HEK293T (cell line): ENCODE measurements at regions not wholly inside any gene's neighbourhood (a gene's known extent, or its start where the extent isn't known, plus 50 kb on each side); places are given as distances from the start of the nearest gene placed in this dataset.

Experiments used
- CTCF ChIA-PET: fragments of 350-600 bp; formaldehyde crosslinking; extraction: SDS; loops from one replicate; lab custom pipeline; 2021; ENCODE audit warnings: antibody characterized with exemption, inconsistent platforms; lab: Yijun Ruan, JAX
- POLR2A ChIA-PET: fragments of 350-600 bp; formaldehyde crosslinking; extraction: SDS; loops from one replicate; lab custom pipeline; 2020; ENCODE audit warnings: antibody characterized with exemption, inconsistent platforms; lab: Yijun Ruan, JAX
- DNase-seq: peaks from one replicate; pipeline ENCODE4 v3.0.0; 2012; ENCODE audit warnings: mixed read lengths; ENCODE audit errors: extremely low spot score
- ARNT ChIP-seq: fragments of 450-650 bp; IDR thresholded peaks from 2 replicates; pipeline ENCODE4 v1.6.1; 2017; ENCODE audit warnings: mild to moderate bottlenecking
- BHLHE40 ChIP-seq: fragments of 450-650 bp; IDR thresholded peaks from 2 replicates; pipeline ENCODE4 v1.6.1; 2016; ENCODE audit warnings: mild to moderate bottlenecking, moderate library complexity, borderline replicate concordance
- CTBP1 ChIP-seq: fragments of 450-650 bp; IDR thresholded peaks from 2 replicates; pipeline ENCODE4 v1.6.1; 2016; ENCODE audit warnings: borderline replicate concordance
- ELF4 ChIP-seq: fragments of 450-650 bp; IDR thresholded peaks from 2 replicates; pipeline ENCODE4 v1.6.1; 2017; ENCODE audit warnings: antibody characterized with exemption
- FOXA1 ChIP-seq: fragments of 450-650 bp; IDR thresholded peaks from 2 replicates; pipeline ENCODE4 v1.6.1; 2016; ENCODE audit warnings: mild to moderate bottlenecking
- FOXK2 ChIP-seq: fragments of 450-650 bp; IDR thresholded peaks from 2 replicates; pipeline ENCODE4 v1.6.1; 2016; ENCODE audit warnings: mild to moderate bottlenecking
- FOXM1 ChIP-seq: fragments of 450-650 bp; IDR thresholded peaks from 2 replicates; pipeline ENCODE4 v1.6.1; 2017; ENCODE audit warnings: mild to moderate bottlenecking, borderline replicate concordance
- HDGF ChIP-seq: fragments of 450-650 bp; IDR thresholded peaks from 2 replicates; pipeline ENCODE4 v1.6.1; 2017; ENCODE audit warnings: antibody characterized with exemption, borderline replicate concordance
- L3MBTL2 ChIP-seq: fragments of 450-650 bp; conservative IDR thresholded peaks from 2 replicates; pipeline ENCODE4 v1.6.1; 2016; ENCODE audit warnings: mild to moderate bottlenecking
- LEF1 ChIP-seq: fragments of 450-650 bp; IDR thresholded peaks from 2 replicates; pipeline ENCODE4 v1.6.1; 2017; ENCODE audit warnings: mild to moderate bottlenecking, borderline replicate concordance
- NFRKB ChIP-seq: fragments of 450-650 bp; IDR thresholded peaks from 2 replicates; pipeline ENCODE4 v1.6.1; 2016; ENCODE audit warnings: mild to moderate bottlenecking, moderate library complexity
- PKNOX1 ChIP-seq: fragments of 450-650 bp; IDR thresholded peaks from 2 replicates; pipeline ENCODE4 v1.6.1; 2016
- SP1 ChIP-seq: fragments of 450-650 bp; IDR thresholded peaks from 2 replicates; pipeline ENCODE4 v1.6.1; 2017
- SUZ12 ChIP-seq: fragments of 450-650 bp; IDR thresholded peaks from 2 replicates; pipeline ENCODE4 v1.6.1; 2016; ENCODE audit warnings: mild to moderate bottlenecking
- TARDBP ChIP-seq: fragments of 450-650 bp; IDR thresholded peaks from 2 replicates; pipeline ENCODE4 v1.6.1; 2016
- ZNF384 ChIP-seq: fragments of 450-650 bp; IDR thresholded peaks from 2 replicates; pipeline ENCODE4 v1.6.1; 2016

- no peak for DNase-seq
- no peak for TF ChIP-seq CTBP1
- no peak for TF ChIP-seq FOXA1
- no peak for TF ChIP-seq HDGF
- TF ChIP-seq SUZ12, result no peak
- no peak for TF ChIP-seq BHLHE40
- POLR2A ChIA-PET, result no interaction called here
- CTCF ChIA-PET, result interaction anchor here (0.8 kb wide), 1 partner anchor 8 kb away, joined by 3 read pairs; no protein-coding TSS in a partner anchor
These were observed 228.4 kb upstream of the JAG1 start for GRCh38 chr20:10902174-10902573.

GRCh38 chr20:10902576-10903282, 228.9 kb upstream of the JAG1 start:
- DNase-seq, result no peak
- ChIA-PET POLR2A (interaction anchor here (0.8 kb wide), 1 partner anchor 385 kb away, joined by 3 read pairs; no protein-coding TSS in a partner anchor), CTCF (interaction anchor here (0.6 to 0.8 kb wide), 2 partner anchors 7 to 93 kb away, joined by 3 to 4 read pairs; no protein-coding TSS in a partner anchor)
- TF ChIP-seq LEF1, result no peak
- TF ChIP-seq HDGF, result no peak
- TF ChIP-seq SUZ12, result no peak
- no peak for TF ChIP-seq CTBP1
- no peak for TF ChIP-seq PKNOX1
- TF ChIP-seq ARNT, result no peak
- TF ChIP-seq NFRKB, result no peak
- TF ChIP-seq TARDBP, result no peak
- TF ChIP-seq FOXM1, result no peak
- TF ChIP-seq BHLHE40, result no peak
- TF ChIP-seq SP1, result no peak
- TF ChIP-seq FOXA1, result no peak
- no peak for TF ChIP-seq FOXK2
- TF ChIP-seq ZNF384, result no peak
- no peak for TF ChIP-seq L3MBTL2
- no peak for TF ChIP-seq ELF4

GRCh38 chr20:10906834-10907233, 233.0 kb upstream of the JAG1 start:
- CTCF ChIA-PET, result no interaction called here
- TF ChIP-seq ARNT (no peak), SP1 (no peak), SUZ12 (no peak), L3MBTL2 (no peak), ZNF384 (no peak), HDGF (no peak), NFRKB (no peak), FOXM1 (no peak), CTBP1 (no peak), PKNOX1 (no peak), FOXA1 (no peak), BHLHE40 (no peak)
- POLR2A ChIA-PET, result no interaction called here
- no peak for DNase-seq

- no peak for DNase-seq
- POLR2A ChIA-PET, result no interaction called here
- CTCF ChIA-PET, result interaction anchor here (0.8 kb wide), 1 partner anchor 8 kb away, joined by 3 read pairs; no protein-coding TSS in a partner anchor
These were observed 236.0 kb upstream of the JAG1 start for GRCh38 chr20:10909803-10910202.

GRCh38 chr20:10910535-10911178, 236.9 kb upstream of the JAG1 start:
- no peak for TF ChIP-seq LEF1
- TF ChIP-seq SP1, result no peak
- no peak for TF ChIP-seq NFRKB
- no peak for TF ChIP-seq HDGF
- no peak for TF ChIP-seq SUZ12
- TF ChIP-seq TARDBP, result no peak
- no peak for TF ChIP-seq ELF4
- no peak for TF ChIP-seq FOXM1
- TF ChIP-seq ZNF384, result no peak
- TF ChIP-seq BHLHE40, result no peak
- POLR2A ChIA-PET, result no interaction called here
- DNase-seq, result no peak
- CTCF ChIA-PET, result interaction anchor here (0.8 kb wide), 1 partner anchor 9 kb away, joined by 3 read pairs; no protein-coding TSS in a partner anchor

More at GRCh38 chr20:10909803-10910202, 236.0 kb upstream of the JAG1 start:
- TF ChIP-seq ZNF384 (no peak), FOXA1 (no peak), PKNOX1 (no peak), ARNT (no peak), SP1 (no peak), FOXK2 (no peak), BHLHE40 (no peak), ELF4 (no peak), L3MBTL2 (no peak), SUZ12 (no peak), CTBP1 (no peak), NFRKB (no peak), HDGF (no peak), FOXM1 (no peak)
